Adrenal gland (tissue), 5 donors: ENCODE measurements at regions not wholly inside any gene's neighbourhood (a gene's known extent, or its start where the extent isn't known, plus 50 kb on each side); places are given as distances from the start of the nearest gene placed in this dataset.

Experiments
- CTCF ChIP-seq, 6 experiments: fragments of 450-650 bp in 4 of 6; fragments of 200-600 bp in 2 of 6; sonication (generic) in 1 of 6; IDR thresholded peaks; 1 replicate in 5 of 6; 2 replicates in 1 of 6; pipeline versions ENCODE4 v1.5.1 to v1.8.0; 2016 to 2021; ENCODE audit warnings: antibody characterized with exemption in 6 of 6, mild to moderate bottlenecking in 2 of 6, moderate library complexity in 1 of 6
- POLR2A ChIP-seq, 2 donors: fragments of 450-650 bp; IDR thresholded peaks; one replicate each; pipeline ENCODE4 v1.6.1; 2017; ENCODE audit warnings: antibody characterized with exemption in 2 of 2, mild to moderate bottlenecking in 2 of 2, moderate library complexity in 1 of 2
- donor health status: DM: no; HTN: no; CAD: no.

GRCh38 chr5:4661836-4662235 lies 478.3 kb upstream of the ADAMTS16 start:
- no peak for TF ChIP-seq CTCF (IDR thresholded peaks at IDR 0.05)
- TF ChIP-seq POLR2A (IDR thresholded peaks at IDR 0.05): no peak
